Skeletal muscle satellite cell (primary cell): ENCODE measurements at regions not wholly inside any gene's neighbourhood (a gene's known extent, or its start where the extent isn't known, plus 50 kb on each side); places are given as distances from the start of the nearest gene placed in this dataset.
"Not testable (repeated sequence)": the region's sequence is repeated elsewhere in the genome, so short reads cannot be mapped to it uniquely, and the experiment has no call there.

Experiments
- H3K27me3 ChIP-seq: 2 replicates; pipeline ENCODE4 v1.7.0; 2013; ENCODE audit warnings: low read length; ENCODE audit not compliant: control insufficient read depth, insufficient read depth
- H3K36me3 ChIP-seq: 2 replicates; pipeline ENCODE4 v1.7.0; 2013; ENCODE audit warnings: mild to moderate bottlenecking, control low read depth, low read length; ENCODE audit not compliant: insufficient read depth
- H3K4me1 ChIP-seq: 2 replicates; pipeline ENCODE4 v1.7.0; 2013; ENCODE audit warnings: low read length; ENCODE audit not compliant: control insufficient read depth, insufficient read depth
- H3K4me2 ChIP-seq: 2 replicates; pipeline ENCODE4 v1.7.0; 2013; ENCODE audit warnings: mild to moderate bottlenecking, low read length
- H3K4me3 ChIP-seq: 2 replicates; pipeline ENCODE4 v1.7.0; 2013; ENCODE audit warnings: low read length
- H3K9ac ChIP-seq: 2 replicates; pipeline ENCODE4 v1.7.0; 2013; ENCODE audit warnings: mild to moderate bottlenecking, low read depth, low read length, moderate library complexity
- H3K9me3 ChIP-seq: replicated peaks from 2 replicates; pipeline ENCODE4 v1.7.0; 2013; ENCODE audit warnings: mild to moderate bottlenecking, control low read depth, low read length

DNA sequence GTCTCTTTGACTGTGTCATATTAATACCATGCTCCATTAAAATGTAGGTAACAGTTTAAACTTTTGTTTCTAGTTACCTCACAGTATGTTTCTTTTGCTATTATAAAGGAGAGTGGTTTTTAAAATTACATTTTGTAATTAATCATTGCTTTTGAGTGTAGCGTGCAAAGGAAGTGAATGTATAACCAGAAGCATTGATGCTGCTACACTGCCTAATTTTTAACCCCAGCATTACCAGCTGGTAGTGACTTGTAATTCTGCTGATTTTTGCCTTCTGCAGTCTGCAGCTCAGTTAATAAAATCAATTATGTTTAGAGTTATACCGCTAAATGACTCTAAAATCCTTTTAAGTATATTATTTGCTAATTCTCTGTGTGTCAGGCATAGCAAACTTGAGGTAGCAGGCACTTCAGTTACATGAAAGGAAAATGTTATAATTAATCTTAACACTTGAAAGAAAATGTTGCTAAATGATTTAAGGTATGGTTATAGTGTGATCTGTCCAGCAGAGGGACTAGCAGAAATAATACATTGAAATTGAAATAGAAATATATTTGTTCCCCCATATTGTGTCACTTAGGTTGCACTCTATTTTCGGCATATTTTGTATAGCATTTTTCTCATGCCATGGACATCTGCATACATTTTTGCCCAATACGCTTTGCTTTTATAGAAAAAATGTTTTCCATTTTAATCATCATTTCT, 388.5 kb downstream of the CNTNAP4 start:
- no peaks in the 10 kb centered on the region for H3K4me1 ChIP-seq
- no peak overlapping the region for H3K9ac ChIP-seq
- peaks cover 3% of the 10 kb centered on the region for H3K9me3 ChIP-seq
- H3K27me3 ChIP-seq, result no peaks in the 10 kb centered on the region
- H3K4me2 ChIP-seq, result no peak overlapping the region
- H3K36me3 ChIP-seq, result no peaks in the 10 kb centered on the region
- H3K4me3 ChIP-seq, result no peak overlapping the region

DNA sequence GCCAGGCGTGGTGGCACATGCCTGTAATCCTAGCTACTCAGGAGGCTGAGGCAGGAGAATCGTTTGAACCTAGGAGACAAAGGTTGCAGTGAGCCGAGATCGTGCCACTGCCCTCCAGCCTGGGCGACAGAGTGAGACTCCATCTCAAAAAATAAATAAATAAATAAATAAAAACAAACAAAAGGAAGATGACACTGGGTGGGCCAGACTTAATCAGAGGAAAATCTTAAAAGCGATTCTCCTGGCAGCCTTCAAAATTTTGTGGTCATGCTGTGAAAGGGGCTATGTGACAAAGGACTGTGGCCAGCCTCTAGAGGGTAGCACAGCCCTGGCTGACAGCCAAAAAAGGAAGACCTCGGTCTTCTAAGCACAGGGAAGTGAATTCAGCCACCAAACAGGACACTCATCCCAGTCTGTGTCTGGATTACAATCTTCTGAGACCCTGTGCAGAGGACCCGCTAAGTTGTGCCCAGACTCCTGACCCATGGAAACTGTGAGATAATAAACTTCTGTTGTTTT, 391.1 kb downstream of the CNTNAP4 start:
- H3K9ac ChIP-seq, result no peak overlapping the region
- H3K4me1 ChIP-seq, result no peaks in the 10 kb centered on the region
- H3K4me2 ChIP-seq, result no peak overlapping the region
- H3K36me3 ChIP-seq, result no peaks in the 10 kb centered on the region
- no peak overlapping the region for H3K4me3 ChIP-seq
- no peaks in the 10 kb centered on the region for H3K9me3 ChIP-seq
- H3K27me3 ChIP-seq, result no peaks in the 10 kb centered on the region

- H3K4me3 ChIP-seq, result no peak overlapping the region
- H3K27me3 ChIP-seq, result no peaks in the 10 kb centered on the region
- H3K9me3 ChIP-seq, result no peaks in the 10 kb centered on the region
- no peaks in the 10 kb centered on the region for H3K36me3 ChIP-seq
- no peak overlapping the region for H3K9ac ChIP-seq
- H3K4me1 ChIP-seq, result no peaks in the 10 kb centered on the region
- no peak overlapping the region for H3K4me2 ChIP-seq
Measured at GRCh38 chr16:76669288-76669687, 392.1 kb downstream of the CNTNAP4 start.

DNA sequence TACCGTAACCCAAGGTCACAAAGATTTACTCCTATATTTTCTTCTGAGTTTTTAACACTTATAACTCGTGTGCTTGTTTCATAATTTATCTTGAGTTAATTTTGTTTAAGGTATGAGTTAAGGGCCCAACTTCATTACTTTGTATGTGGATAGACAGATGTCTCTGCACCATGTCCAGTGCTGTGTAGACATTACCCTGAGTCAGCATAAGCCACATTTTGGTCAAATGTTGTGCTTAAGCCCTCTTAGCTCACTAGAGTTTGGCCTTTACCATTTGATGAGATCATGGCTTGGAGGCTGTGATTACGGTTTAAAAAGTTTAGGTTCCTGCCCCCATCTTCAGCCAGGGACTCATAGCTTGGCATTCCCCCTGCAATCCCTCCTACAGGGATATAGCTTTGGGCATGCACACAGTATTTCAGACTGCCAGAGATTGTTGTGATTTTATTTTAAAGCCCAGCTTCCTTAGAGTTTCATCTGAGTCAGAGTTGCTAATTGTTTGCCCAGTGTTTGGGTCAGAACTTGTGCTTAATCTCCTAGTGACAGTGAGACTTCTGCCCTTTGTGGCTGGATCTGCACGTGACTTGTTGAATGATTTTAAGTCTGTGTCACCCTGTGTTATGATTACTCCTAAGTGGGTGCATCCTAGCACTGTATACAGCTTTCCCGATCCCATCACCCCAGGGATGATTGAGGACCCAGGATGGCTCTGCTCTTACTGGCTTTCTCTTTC, 393.1 kb downstream of the CNTNAP4 start:
- no peaks in the 10 kb centered on the region for H3K4me1 ChIP-seq
- no peaks in the 10 kb centered on the region for H3K27me3 ChIP-seq
- no peak overlapping the region for H3K9ac ChIP-seq
- no peak overlapping the region for H3K4me2 ChIP-seq
- H3K36me3 ChIP-seq, result no peaks in the 10 kb centered on the region
- no peaks in the 10 kb centered on the region for H3K9me3 ChIP-seq
- no peak overlapping the region for H3K4me3 ChIP-seq

DNA sequence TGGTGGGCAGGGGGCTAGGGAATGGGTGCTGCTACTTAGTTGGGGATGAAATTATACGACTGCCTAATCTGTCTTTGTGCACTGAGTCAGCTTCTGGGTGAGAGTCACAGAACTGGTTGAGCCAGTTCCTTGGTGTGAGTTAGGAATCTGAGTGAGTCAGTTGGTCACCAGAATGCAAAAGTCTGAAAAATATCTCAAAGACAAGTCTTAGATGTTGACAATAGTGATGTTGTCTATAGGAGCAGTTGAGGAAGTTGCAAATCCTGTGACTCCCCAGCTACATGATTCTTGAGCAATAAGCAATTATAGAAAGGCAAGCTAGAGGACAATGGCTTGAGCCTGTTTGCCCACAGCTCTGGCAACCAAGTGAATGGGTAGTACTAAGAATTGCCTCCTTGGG, 399.2 kb downstream of the CNTNAP4 start:
- H3K9ac ChIP-seq, result no peak overlapping the region
- no peaks in the 10 kb centered on the region for H3K36me3 ChIP-seq
- H3K4me1 ChIP-seq, result no peaks in the 10 kb centered on the region
- H3K9me3 ChIP-seq, result no peaks in the 10 kb centered on the region
- H3K27me3 ChIP-seq, result no peaks in the 10 kb centered on the region
- no peak overlapping the region for H3K4me3 ChIP-seq
- H3K4me2 ChIP-seq, result no peak overlapping the region

GRCh38 chr16:76681296-76681695, 404.1 kb downstream of the CNTNAP4 start:
- H3K36me3 ChIP-seq, result no peaks in the 10 kb centered on the region
- H3K9me3 ChIP-seq, result no peaks in the 10 kb centered on the region
- H3K27me3 ChIP-seq, result no peaks in the 10 kb centered on the region
- no peaks in the 10 kb centered on the region for H3K4me1 ChIP-seq
- no peak overlapping the region for H3K4me3 ChIP-seq
- H3K4me2 ChIP-seq, result no peak overlapping the region
- no peak overlapping the region for H3K9ac ChIP-seq

DNA sequence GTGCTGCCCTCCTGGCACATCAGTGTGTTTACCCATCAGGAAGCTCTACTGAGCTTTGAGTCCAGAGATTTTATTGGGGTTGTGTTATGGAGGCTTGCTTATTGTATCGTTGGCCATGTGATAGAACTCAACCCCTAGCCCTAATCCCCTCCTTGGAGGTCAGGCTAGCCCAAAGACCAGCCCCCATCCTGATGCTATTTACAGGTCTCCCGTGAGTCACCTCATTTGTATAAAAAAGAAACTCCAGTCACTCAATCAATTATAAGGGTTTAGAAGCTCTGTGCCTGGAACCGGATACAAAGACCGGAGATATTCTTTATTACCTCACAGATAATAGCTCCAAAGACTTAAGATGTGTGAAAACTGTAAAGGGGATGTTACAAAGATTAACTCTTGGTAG, 405.9 kb downstream of the CNTNAP4 start:
- H3K4me2 ChIP-seq, result no peak overlapping the region
- H3K36me3 ChIP-seq, result no peaks in the 10 kb centered on the region
- no peaks in the 10 kb centered on the region for H3K4me1 ChIP-seq
- H3K9ac ChIP-seq, result no peak overlapping the region
- H3K9me3 ChIP-seq, result no peaks in the 10 kb centered on the region
- no peaks in the 10 kb centered on the region for H3K27me3 ChIP-seq
- no peak overlapping the region for H3K4me3 ChIP-seq

GRCh38 chr16:76696876-76697275, 419.7 kb downstream of the CNTNAP4 start:
- Histone ChIP-seq H3K4me3 (no peak overlapping the region), H3K4me2 (no peak overlapping the region), H3K9me3 (no peaks in the 10 kb centered on the region), H3K36me3 (no peaks in the 10 kb centered on the region), H3K4me1 (no peaks in the 10 kb centered on the region), H3K9ac (no peak overlapping the region), H3K27me3 (no peaks in the 10 kb centered on the region)

- no peak overlapping the region for H3K4me2 ChIP-seq
- no peaks in the 10 kb centered on the region for H3K27me3 ChIP-seq
- H3K9me3 ChIP-seq, result no peaks in the 10 kb centered on the region
- H3K9ac ChIP-seq, result no peak overlapping the region
- no peaks in the 10 kb centered on the region for H3K4me1 ChIP-seq
- H3K36me3 ChIP-seq, result no peaks in the 10 kb centered on the region
- no peak overlapping the region for H3K4me3 ChIP-seq
Measured at GRCh38 chr16:76705892-76706291, 428.7 kb downstream of the CNTNAP4 start.

GRCh38 chr16:76713191-76713590, 436.0 kb downstream of the CNTNAP4 start:
- no peak overlapping the region for H3K9ac ChIP-seq
- no peak overlapping the region for H3K4me2 ChIP-seq
- H3K4me3 ChIP-seq, result no peak overlapping the region
- H3K36me3 ChIP-seq, result no peaks in the 10 kb centered on the region
- H3K4me1 ChIP-seq, result no peaks in the 10 kb centered on the region
- no peaks in the 10 kb centered on the region for H3K9me3 ChIP-seq
- H3K27me3 ChIP-seq, result no peaks in the 10 kb centered on the region

GRCh38 chr16:76716251-76716650, 439.1 kb downstream of the CNTNAP4 start:
- not testable (repeated sequence) for H3K9me3 ChIP-seq, H3K4me3 ChIP-seq, H3K9ac ChIP-seq, H3K27me3 ChIP-seq, H3K36me3 ChIP-seq, H3K4me2 ChIP-seq, H3K4me1 ChIP-seq

DNA sequence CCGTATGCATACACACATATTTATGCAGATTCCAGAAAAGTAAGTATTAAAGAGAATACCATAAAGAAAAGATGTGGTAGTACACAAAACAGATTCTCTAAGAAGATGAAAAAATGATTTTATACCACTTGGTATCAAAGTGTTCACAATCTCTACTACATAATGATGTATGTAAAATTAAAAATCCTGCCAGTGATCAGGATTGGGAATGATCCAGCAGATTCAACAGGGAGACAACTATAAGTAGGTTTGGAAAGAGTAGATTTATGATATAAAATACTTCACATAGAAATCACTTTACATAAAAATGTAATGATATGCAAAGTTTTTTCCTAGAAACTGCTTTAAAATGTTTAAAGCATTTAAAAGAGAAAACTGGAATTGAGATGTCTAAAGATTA, 447.0 kb downstream of the CNTNAP4 start:
- Histone ChIP-seq H3K27me3 (no peaks in the 10 kb centered on the region), H3K36me3 (no peaks in the 10 kb centered on the region), H3K9ac (no peak overlapping the region), H3K4me1 (no peaks in the 10 kb centered on the region), H3K4me2 (no peak overlapping the region), H3K4me3 (no peak overlapping the region), H3K9me3 (no peaks in the 10 kb centered on the region)
